Type B pancreatic cell (in vitro differentiated cells): ENCODE measurements at regions not wholly inside any gene's neighbourhood (a gene's known extent, or its start where the extent isn't known, plus 50 kb on each side); places are given as distances from the start of the nearest gene placed in this dataset.

Experiments
- DNase-seq: peaks from one replicate; pipeline ENCODE4 v3.0.0; 2021; ENCODE audit warnings: mixed read lengths; ENCODE audit not compliant: unreplicated experiment; ENCODE audit errors: extremely low spot score
- H3K27ac Mint-ChIP-seq: 2 replicates; pipeline ENCODE4 v1.8.0; 2021; ENCODE audit warnings: mild to moderate bottlenecking, mixed read lengths
- H3K27me3 Mint-ChIP-seq: 2 replicates; pipeline ENCODE4 v1.8.0; 2021; ENCODE audit warnings: mixed read lengths
- H3K36me3 Mint-ChIP-seq: 2 replicates; pipeline ENCODE4 v1.8.0; 2021; ENCODE audit warnings: mixed read lengths
- H3K4me1 Mint-ChIP-seq: one replicate; pipeline ENCODE4 v1.8.0; 2021; ENCODE audit warnings: mixed read lengths; ENCODE audit not compliant: unreplicated experiment
- H3K4me3 Mint-ChIP-seq: 2 replicates; pipeline ENCODE4 v1.8.0; 2021; ENCODE audit warnings: mild to moderate bottlenecking, mixed read lengths
- H3K9me3 Mint-ChIP-seq: 2 replicates; pipeline ENCODE4 v1.8.0; 2021; ENCODE audit warnings: mixed read lengths
- CTCF ChIP-seq: fragments of 200-600 bp; sonication (generic); conservative IDR thresholded peaks from 2 replicates; pipeline ENCODE4 v1.5.0; 2021; ENCODE audit warnings: antibody characterized with exemption, mild to moderate bottlenecking

- Mint-ChIP-seq H3K27ac (no peak overlapping the region), H3K36me3 (no peaks in the 10 kb centered on the region), H3K4me1 (peaks cover 41% of the 10 kb centered on the region), H3K27me3 (no peaks in the 10 kb centered on the region), H3K9me3 (peaks cover 5% of the 10 kb centered on the region), H3K4me3 (no peak overlapping the region)
- TF ChIP-seq CTCF, result no peak
- DNase-seq, result no peak
Measured at GRCh38 chr5:125326150-125326510, 579.7 kb upstream of the ZNF608 start.

GRCh38 chr5:125327676-125328075, 581.2 kb upstream of the ZNF608 start:
- DNase-seq, result no peak
- Mint-ChIP-seq H3K27me3 (no peaks in the 10 kb centered on the region), H3K4me3 (no peak overlapping the region), H3K27ac (no peak overlapping the region), H3K9me3 (peaks cover 9% of the 10 kb centered on the region), H3K36me3 (no peaks in the 10 kb centered on the region), H3K4me1 (peaks cover 46% of the 10 kb centered on the region)
- no peak for TF ChIP-seq CTCF

GRCh38 chr5:125331987-125332598, 585.7 kb upstream of the ZNF608 start:
- TF ChIP-seq CTCF, result no peak
- peaks cover 9% of the 10 kb centered on the region for H3K9me3 Mint-ChIP-seq
- no peak for DNase-seq
- peaks cover 6% of the 10 kb centered on the region for H3K27me3 Mint-ChIP-seq
- peaks cover 19% of the 10 kb centered on the region for H3K4me1 Mint-ChIP-seq
- no peaks in the 10 kb centered on the region for H3K36me3 Mint-ChIP-seq
- H3K27ac Mint-ChIP-seq, result no peak overlapping the region
- no peak overlapping the region for H3K4me3 Mint-ChIP-seq

- H3K27me3 Mint-ChIP-seq, result peaks cover 6% of the 10 kb centered on the region
- peaks cover 9% of the 10 kb centered on the region for H3K9me3 Mint-ChIP-seq
- H3K36me3 Mint-ChIP-seq, result no peaks in the 10 kb centered on the region
- no peak for DNase-seq
- no peak overlapping the region for H3K4me3 Mint-ChIP-seq
- H3K27ac Mint-ChIP-seq, result no peak overlapping the region
- peaks cover 12% of the 10 kb centered on the region for H3K4me1 Mint-ChIP-seq
- no peak for TF ChIP-seq CTCF
Measured at GRCh38 chr5:125333416-125333815, 587.0 kb upstream of the ZNF608 start.

GRCh38 chr5:125336401-125336800, 590.0 kb upstream of the ZNF608 start:
- Mint-ChIP-seq H3K4me1 (peaks cover 8% of the 10 kb centered on the region), H3K36me3 (no peaks in the 10 kb centered on the region), H3K9me3 (peaks cover 1% of the 10 kb centered on the region), H3K27ac (no peak overlapping the region), H3K4me3 (no peak overlapping the region), H3K27me3 (peaks cover 8% of the 10 kb centered on the region)
- no peak for TF ChIP-seq CTCF
- no peak for DNase-seq

- no peak overlapping the region for H3K4me3 Mint-ChIP-seq
- H3K27me3 Mint-ChIP-seq, result peaks cover 8% of the 10 kb centered on the region
- no peaks in the 10 kb centered on the region for H3K9me3 Mint-ChIP-seq
- DNase-seq, result no peak
- H3K4me1 Mint-ChIP-seq, result peaks cover 5% of the 10 kb centered on the region
- no peak for TF ChIP-seq CTCF
- H3K36me3 Mint-ChIP-seq, result no peaks in the 10 kb centered on the region
- no peak overlapping the region for H3K27ac Mint-ChIP-seq
Measured at GRCh38 chr5:125337294-125337693, 590.9 kb upstream of the ZNF608 start.
